ENCODE measurements at regions not wholly inside any gene's neighbourhood (a gene's known extent, or its start where the extent isn't known, plus 50 kb on each side); places are given as distances from the start of the nearest gene placed in this dataset.

GRCh38 chr20:56774873-56775272, 145.8 kb downstream of the TFAP2C start:
- H4K20me1 ChIP-seq (ENCODE audit: control insufficient read depth, insufficient read depth, insufficient read length) = no peaks in the 10 kb centered on the region

More at GRCh38 chr20:56774873-56775272, 145.8 kb downstream of the TFAP2C start:
- Histone ChIP-seq H3K4me1 (ENCODE audit: insufficient read depth, low read length) (no peaks in the 10 kb centered on the region; the same call in 1 of the 2 replicates), H2BK15ac (ENCODE audit: low read depth, low read length) (no peak overlapping the region), H2BK5ac (ENCODE audit: insufficient read length, low read length) (no peak overlapping the region), H3K56ac (ENCODE audit: insufficient read length, low read depth, low read length) (no peak overlapping the region), H3K14ac (ENCODE audit: insufficient read depth, low read length) (no peak overlapping the region), H3K27ac (ENCODE audit: insufficient read length, low read depth, low read length) (no peak overlapping the region), H3K23ac (ENCODE audit: insufficient read length, low read depth, low read length) (no peak overlapping the region), H3K79me2 (ENCODE audit: insufficient read depth, low read length) (no peaks in the 10 kb centered on the region), H4K8ac (replicated peaks; ENCODE audit: insufficient read length, low read depth, low read length) (no peak overlapping the region), H3K79me1 (ENCODE audit: insufficient read depth, low read depth, low read length, poor library complexity, severe bottlenecking) (no peaks in the 10 kb centered on the region), H4K5ac (ENCODE audit: insufficient read length, low read depth, low read length) (no peak overlapping the region), H2BK20ac (ENCODE audit: low read depth, low read length, poor library complexity, severe bottlenecking) (no peak overlapping the region), H3K18ac (ENCODE audit: insufficient read length, low read depth, low read length) (no peak overlapping the region), H3K23me2 (ENCODE audit: insufficient read length, low read depth, low read length, poor library complexity, severe bottlenecking) (no peaks in the 10 kb centered on the region), H4K91ac (ENCODE audit: insufficient read length, low read depth, low read length) (no peak overlapping the region), H2AFZ (ENCODE audit: low read length) (no peak overlapping the region), H3K27me3 (ENCODE audit: insufficient read depth, low read length) (no peaks in the 10 kb centered on the region), H3T11ph (ENCODE audit: low read length) (no peak overlapping the region), H2AK5ac (ENCODE audit: insufficient read length, low read length) (no peak overlapping the region), H2BK120ac (ENCODE audit: low read depth, low read length, poor library complexity, severe bottlenecking) (no peak overlapping the region), H2BK12ac (ENCODE audit: insufficient read length, low read depth, low read length) (no peak overlapping the region), H3K9me3 (ENCODE audit: control insufficient read depth, low read depth, low read length) (no peaks in the 10 kb centered on the region), H3K4ac (ENCODE audit: low read depth, low read length) (no peak overlapping the region), H3K4me2 (ENCODE audit: insufficient read depth, insufficient read length, low read length) (no peak overlapping the region), H3K9ac (ENCODE audit: extremely low read depth, insufficient read length, low read length) (no peak overlapping the region)
- TF ChIP-seq CTCF (conservative IDR thresholded peaks at IDR 0.05) = no peak
- peaks cover 33 to 36% of the 10 kb centered on the region in 2 experiments for H3K4me1 Mint-ChIP-seq
- H3K36me3 Mint-ChIP-seq (ENCODE audit: insufficient read depth in 1 of 3, low read depth in 3 of 3) = no peaks in the 10 kb centered on the region
- H3K27me3 Mint-ChIP-seq (ENCODE audit: low read depth) = no peaks in the 10 kb centered on the region; the same call in 1 of the 2 replicates
- H3K9me3 Mint-ChIP-seq = no peaks in the 10 kb centered on the region
- no CpG with 5 or more reads among the region's 5 CpGs for WGBS (ENCODE audit: extremely low coverage, insufficient read length, low lambda C conversion rate)
- H3K27ac Mint-ChIP-seq = no peak overlapping the region; a peak in 2 of 7 replicates
- H3K4me3 Mint-ChIP-seq = no peak overlapping the region
- no peak for DNase-seq
